CD14-positive monocyte (primary cell): ENCODE measurements at regions not wholly inside any gene's neighbourhood (a gene's known extent, or its start where the extent isn't known, plus 50 kb on each side); places are given as distances from the start of the nearest gene placed in this dataset.

Experiments used
- DNase-seq, 3 donors: peaks; one replicate each; pipeline ENCODE4 v3.0.0-alpha.2; 2011 to 2022
- H2AFZ ChIP-seq: 2 replicates; pipeline ENCODE4 v1.6.0; 2012; ENCODE audit warnings: mild to moderate bottlenecking, low read depth, low read length, inconsistent platforms; ENCODE audit not compliant: insufficient read depth, poor library complexity, severe bottlenecking
- H3K27ac ChIP-seq, 2 donors: 1 replicate in 1 of 2; 2 replicates in 1 of 2; pipeline ENCODE4 v1.5.1; 2012 to 2013; ENCODE audit warnings: low read length in 2 of 2, control low read depth in 1 of 2, inconsistent platforms in 1 of 2, low read depth in 1 of 2, mild to moderate bottlenecking in 1 of 2
- H3K27me3 ChIP-seq, 2 donors: one replicate each; pipeline versions ENCODE4 v1.6.0 to v1.6.1; 2011 to 2013; ENCODE audit warnings: low read length in 2 of 2; ENCODE audit not compliant: control insufficient read depth in 2 of 2, insufficient read depth in 2 of 2
- H3K36me3 ChIP-seq, 2 donors: replicated peaks in 1 of 2; 1 replicate in 1 of 2; 2 replicates in 1 of 2; pipeline versions ENCODE4 v1.5.1 to v1.6.1; 2012 to 2013; ENCODE audit warnings: low read length in 2 of 2, control low read depth in 1 of 2, inconsistent platforms in 1 of 2, mild to moderate bottlenecking in 1 of 2; ENCODE audit not compliant: insufficient read depth in 2 of 2, control insufficient read depth in 1 of 2
- H3K4me1 ChIP-seq, 2 donors: 1 replicate in 1 of 2; 2 replicates in 1 of 2; pipeline versions ENCODE4 v1.5.1 to v1.6.1; 2012 to 2013; ENCODE audit warnings: low read length in 2 of 2, control low read depth in 1 of 2, inconsistent platforms in 1 of 2, mild to moderate bottlenecking in 1 of 2, moderate library complexity in 1 of 2; ENCODE audit not compliant: insufficient read depth in 2 of 2, control insufficient read depth in 1 of 2
- H3K4me2 ChIP-seq: replicated peaks from 2 replicates; pipeline ENCODE3; 2012; ENCODE audit warnings: low read length, moderate library complexity, mild to moderate bottlenecking; ENCODE audit not compliant: poor library complexity, severe bottlenecking; ENCODE audit errors: extremely low read depth
- H3K4me3 ChIP-seq, 3 experiments: fragments of 200-600 bp in 1 of 3; sonication (generic) in 1 of 3; replicated peaks in 1 of 3; 1 replicate in 2 of 3; 2 replicates in 1 of 3; pipeline ENCODE4 v1.5.1; 2011 to 2013; ENCODE audit warnings: low read length in 3 of 3, mild to moderate bottlenecking in 3 of 3, control low read depth in 2 of 3, low read depth in 2 of 3, inconsistent platforms in 1 of 3, moderate library complexity in 1 of 3
- H3K79me2 ChIP-seq: 2 replicates; pipeline ENCODE4 v1.6.0; 2012; ENCODE audit warnings: mild to moderate bottlenecking, control low read depth, inconsistent platforms, low read length, moderate library complexity; ENCODE audit not compliant: insufficient read depth
- H3K9ac ChIP-seq: 2 replicates; pipeline ENCODE4 v1.6.0; 2017; ENCODE audit warnings: low read length, mild to moderate bottlenecking; ENCODE audit not compliant: insufficient read depth, poor library complexity, severe bottlenecking
- H3K9me3 ChIP-seq, 2 donors: replicated peaks in 1 of 2; 1 replicate in 1 of 2; 2 replicates in 1 of 2; pipeline versions ENCODE4 v1.5.1 to v1.6.1; 2012 to 2013; ENCODE audit warnings: low read length in 2 of 2, control low read depth in 1 of 2; ENCODE audit not compliant: control insufficient read depth in 1 of 2, insufficient read depth in 1 of 2
- H4K20me1 ChIP-seq: 2 replicates; pipeline ENCODE4 v1.6.0; 2012; ENCODE audit warnings: mild to moderate bottlenecking, low read length, control low read depth, moderate library complexity; ENCODE audit not compliant: insufficient read depth
- H3K27ac Mint-ChIP-seq, 7 donors: one replicate each; pipeline ENCODE4 v1.8.0; 2020; ENCODE audit warnings: mild to moderate bottlenecking in 7 of 7, mixed read lengths in 7 of 7, moderate library complexity in 6 of 7, inconsistent platforms in 2 of 7
- H3K27me3 Mint-ChIP-seq, 3 donors: one replicate each; pipeline ENCODE4 v1.8.0; 2021 to 2022; ENCODE audit warnings: low read depth in 3 of 3, mild to moderate bottlenecking in 3 of 3, mixed read lengths in 3 of 3, moderate library complexity in 3 of 3, inconsistent platforms in 1 of 3
- H3K36me3 Mint-ChIP-seq, 2 donors: one replicate each; pipeline ENCODE4 v1.8.0; 2020; ENCODE audit warnings: mixed read lengths in 2 of 2, inconsistent platforms in 1 of 2, mild to moderate bottlenecking in 1 of 2
- H3K4me1 Mint-ChIP-seq: one replicate; pipeline ENCODE4 v1.8.0; 2020; ENCODE audit warnings: mild to moderate bottlenecking, mixed read lengths
- H3K4me3 Mint-ChIP-seq, 2 donors: one replicate each; pipeline ENCODE4 v1.8.0; 2020; ENCODE audit warnings: mild to moderate bottlenecking in 2 of 2, mixed read lengths in 2 of 2, moderate library complexity in 1 of 2
- H3K9me3 Mint-ChIP-seq, 7 donors: one replicate each; pipeline ENCODE4 v1.8.0; 2020 to 2022; ENCODE audit warnings: mixed read lengths in 7 of 7, mild to moderate bottlenecking in 6 of 7, moderate library complexity in 6 of 7, inconsistent platforms in 2 of 7
- WGBS: methylation state at CpG from one replicate; pipeline ENCODE4 v1.1.5; 2013; ENCODE audit warnings: missing lambda C conversion rate; ENCODE audit not compliant: insufficient coverage; 5-methylcytosine and 5-hydroxymethylcytosine counted together
- intact Hi-C, 2 donors: fragments of 100-400 bp; cut with micrococcal nuclease; formaldehyde crosslinking; loops; one replicate each; pipeline versions ENCODE4 v1.15.0 to v1.15.1; 2023
- TF ChIP-seq, protein P1 (sequence below): fragments of 200-600 bp; IDR thresholded peaks from one replicate; pipeline ENCODE4 v1.8.0; 2022; ENCODE audit warnings: antibody characterized with exemption, mild to moderate bottlenecking

- Histone ChIP-seq H3K9me3 (no peaks in the 10 kb centered on the region), H3K4me1 (no peaks in the 10 kb centered on the region), H3K27me3 (no peaks in the 10 kb centered on the region), H3K9ac (no peak overlapping the region), H2AFZ (no peak overlapping the region), H3K27ac (no peak overlapping the region), H4K20me1 (no peaks in the 10 kb centered on the region), H3K4me2 (no peak overlapping the region), H3K36me3 (no peaks in the 10 kb centered on the region), H3K79me2 (no peaks in the 10 kb centered on the region), H3K4me3 (no peak overlapping the region)
- Mint-ChIP-seq H3K9me3 (peaks cover 0 to 5% (median 0%) of the 10 kb centered on the region in 7 donors), H3K27me3 (peaks cover 0 to 7% (median 1%) of the 10 kb centered on the region in 3 donors), H3K4me1 (no peaks in the 10 kb centered on the region), H3K27ac (no peak overlapping the region), H3K36me3 (no peaks in the 10 kb centered on the region), H3K4me3 (no peak overlapping the region)
- TF ChIP-seq, protein P1, sequence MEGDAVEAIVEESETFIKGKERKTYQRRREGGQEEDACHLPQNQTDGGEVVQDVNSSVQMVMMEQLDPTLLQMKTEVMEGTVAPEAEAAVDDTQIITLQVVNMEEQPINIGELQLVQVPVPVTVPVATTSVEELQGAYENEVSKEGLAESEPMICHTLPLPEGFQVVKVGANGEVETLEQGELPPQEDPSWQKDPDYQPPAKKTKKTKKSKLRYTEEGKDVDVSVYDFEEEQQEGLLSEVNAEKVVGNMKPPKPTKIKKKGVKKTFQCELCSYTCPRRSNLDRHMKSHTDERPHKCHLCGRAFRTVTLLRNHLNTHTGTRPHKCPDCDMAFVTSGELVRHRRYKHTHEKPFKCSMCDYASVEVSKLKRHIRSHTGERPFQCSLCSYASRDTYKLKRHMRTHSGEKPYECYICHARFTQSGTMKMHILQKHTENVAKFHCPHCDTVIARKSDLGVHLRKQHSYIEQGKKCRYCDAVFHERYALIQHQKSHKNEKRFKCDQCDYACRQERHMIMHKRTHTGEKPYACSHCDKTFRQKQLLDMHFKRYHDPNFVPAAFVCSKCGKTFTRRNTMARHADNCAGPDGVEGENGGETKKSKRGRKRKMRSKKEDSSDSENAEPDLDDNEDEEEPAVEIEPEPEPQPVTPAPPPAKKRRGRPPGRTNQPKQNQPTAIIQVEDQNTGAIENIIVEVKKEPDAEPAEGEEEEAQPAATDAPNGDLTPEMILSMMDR, result no peak
- intact Hi-C loops, result loop anchor here (2.0 to 5.0 kb wide), 2 partner anchors 495 to 497 kb away; no protein-coding TSS in a partner anchor
- WGBS, result 53% methylated on average over 17 of the region's 20 CpGs
- no peak for DNase-seq
These were observed 219.0 kb downstream of the BMP7 start for GRCh38 chr20:57047281-57048026.

GRCh38 chr20:57048027-57048869, 218.2 kb downstream of the BMP7 start:
- intact Hi-C loops, result loop anchor here (2.0 to 5.0 kb wide), 2 partner anchors 496 to 497 kb away; no protein-coding TSS in a partner anchor
- H3K27ac ChIP-seq, result no peak overlapping the region
- Mint-ChIP-seq H3K4me1 (no peaks in the 10 kb centered on the region), H3K36me3 (no peaks in the 10 kb centered on the region), H3K27ac (no peak overlapping the region), H3K27me3 (peaks cover 0 to 7% (median 1%) of the 10 kb centered on the region in 3 donors), H3K4me3 (no peak overlapping the region), H3K9me3 (peaks cover 0 to 5% (median 0%) of the 10 kb centered on the region in 7 donors)
- no peak for DNase-seq
- H3K4me3 ChIP-seq, result no peak overlapping the region
- WGBS, result 60% methylated on average over 8 of the region's 14 CpGs
- TF ChIP-seq, protein P1, result peak; percentile 71
- H2AFZ ChIP-seq, result no peak overlapping the region
- H3K27me3 ChIP-seq, result no peaks in the 10 kb centered on the region
- no peak overlapping the region for H3K4me2 ChIP-seq
- no peaks in the 10 kb centered on the region for H3K9me3 ChIP-seq
- no peaks in the 10 kb centered on the region for H3K36me3 ChIP-seq
- H3K9ac ChIP-seq, result no peak overlapping the region
- no peaks in the 10 kb centered on the region for H4K20me1 ChIP-seq
- H3K79me2 ChIP-seq, result no peaks in the 10 kb centered on the region
- no peaks in the 10 kb centered on the region for H3K4me1 ChIP-seq
